ENCODE measurements at regions not wholly inside any gene's neighbourhood (a gene's known extent, or its start where the extent isn't known, plus 50 kb on each side); places are given as distances from the start of the nearest gene placed in this dataset.

GRCh38 chr18:42568773-42569172 is 546.7 kb downstream of the RIT2 start:
- Histone ChIP-seq H3K4me3 (ENCODE audit: low read depth, low read length) (no peak overlapping the region), H3K27ac (ENCODE audit: low read depth) (no peak overlapping the region), H3K36me3 (ENCODE audit: insufficient read depth) (no peaks in the 10 kb centered on the region), H3K4me1 (ENCODE audit: insufficient read depth) (no peaks in the 10 kb centered on the region)
- 96% methylated on average over 2 of the region's 2 CpGs for WGBS
- DNase-seq (ENCODE audit: extremely low spot score): no peak

- Histone ChIP-seq H3K36me3 (ENCODE audit: insufficient read depth) (no peaks in the 10 kb centered on the region), H3K4me1 (ENCODE audit: insufficient read depth) (no peaks in the 10 kb centered on the region), H3K27ac (ENCODE audit: low read depth) (no peak overlapping the region), H3K4me3 (ENCODE audit: low read depth, low read length) (no peak overlapping the region)
- 65% methylated on average over 4 of the region's 4 CpGs for WGBS
- DNase-seq (ENCODE audit: extremely low spot score): no peak
These were observed 540.6 kb downstream of the RIT2 start for GRCh38 chr18:42574871-42575270.

DNA sequence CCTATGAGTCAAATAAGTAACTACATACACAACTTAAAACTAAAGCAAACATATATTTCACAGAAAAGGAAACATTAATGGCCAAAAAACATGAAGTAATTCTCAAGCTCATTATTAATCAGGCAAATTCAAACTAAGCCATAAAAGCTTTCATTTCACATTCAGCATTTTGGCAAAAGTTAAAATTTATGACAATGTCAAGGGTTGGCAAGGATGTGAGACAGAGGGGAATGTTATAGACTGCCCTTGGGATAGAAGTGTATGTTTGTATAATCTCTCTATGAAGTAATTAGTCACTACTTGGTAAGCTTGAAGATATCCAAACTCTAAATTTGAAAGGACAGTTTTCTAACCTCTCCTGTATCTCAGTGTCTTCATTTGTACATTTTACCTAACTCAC is 539.4 kb downstream of the RIT2 start:
- no peak overlapping the region for H3K4me3 ChIP-seq (ENCODE audit: low read depth, low read length)
- no peaks in the 10 kb centered on the region for H3K36me3 ChIP-seq (ENCODE audit: insufficient read depth)
- H3K4me1 ChIP-seq (ENCODE audit: insufficient read depth): no peaks in the 10 kb centered on the region
- no peak for DNase-seq (ENCODE audit: extremely low spot score)
- no peak overlapping the region for H3K27ac ChIP-seq (ENCODE audit: low read depth)

GRCh38 chr18:42578792-42579191 is 536.7 kb downstream of the RIT2 start:
- Histone ChIP-seq H3K4me1 (ENCODE audit: insufficient read depth) (no peaks in the 10 kb centered on the region), H3K4me3 (ENCODE audit: low read depth, low read length) (no peak overlapping the region), H3K36me3 (ENCODE audit: insufficient read depth) (no peaks in the 10 kb centered on the region), H3K27ac (ENCODE audit: low read depth) (no peak overlapping the region)
- no peak for DNase-seq (ENCODE audit: extremely low spot score)

- Histone ChIP-seq H3K36me3 (ENCODE audit: insufficient read depth) (no peaks in the 10 kb centered on the region), H3K27ac (ENCODE audit: low read depth) (no peak overlapping the region), H3K4me3 (ENCODE audit: low read depth, low read length) (no peak overlapping the region), H3K4me1 (ENCODE audit: insufficient read depth) (no peaks in the 10 kb centered on the region)
- 86% methylated on average over 1 of the region's 1 CpG for WGBS
- no peak for DNase-seq (ENCODE audit: extremely low spot score)
These were observed 533.2 kb downstream of the RIT2 start for GRCh38 chr18:42582266-42582665.

DNA sequence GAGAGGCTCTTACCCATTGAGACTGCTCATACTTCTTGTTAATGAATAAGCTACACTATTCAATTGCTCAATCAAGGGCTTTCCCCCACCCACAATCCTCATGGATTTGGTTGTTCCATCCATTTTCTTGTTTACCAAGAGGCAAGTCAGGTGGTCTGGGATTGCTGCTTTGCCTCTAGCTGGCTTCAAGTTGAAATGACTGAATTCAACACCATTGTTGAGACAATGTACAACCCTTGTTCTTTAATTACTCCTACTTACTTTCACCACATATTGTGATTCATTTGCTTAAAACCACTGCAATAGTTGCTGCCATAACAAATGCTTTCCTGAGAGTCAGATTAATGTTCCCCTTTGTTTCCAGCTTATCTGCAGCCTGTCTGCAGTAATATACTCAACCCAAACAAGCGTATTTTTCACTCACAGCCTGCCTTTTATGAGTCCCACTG is 532.2 kb downstream of the RIT2 start:
- 31% methylated on average over 1 of the region's 1 CpG for WGBS
- DNase-seq (ENCODE audit: extremely low spot score): no peak
- no peaks in the 10 kb centered on the region for H3K36me3 ChIP-seq (ENCODE audit: insufficient read depth)
- H3K4me1 ChIP-seq (ENCODE audit: insufficient read depth): no peaks in the 10 kb centered on the region
- H3K27ac ChIP-seq (ENCODE audit: low read depth): no peak overlapping the region
- no peak overlapping the region for H3K4me3 ChIP-seq (ENCODE audit: low read depth, low read length)

- H3K4me1 ChIP-seq (ENCODE audit: insufficient read depth): no peaks in the 10 kb centered on the region
- no peak for DNase-seq (ENCODE audit: extremely low spot score)
- H3K4me3 ChIP-seq (ENCODE audit: low read depth, low read length): no peak overlapping the region
- 58% methylated on average over 2 of the region's 2 CpGs for WGBS
- H3K27ac ChIP-seq (ENCODE audit: low read depth): no peak overlapping the region
- no peaks in the 10 kb centered on the region for H3K36me3 ChIP-seq (ENCODE audit: insufficient read depth)
These were observed 528.9 kb downstream of the RIT2 start for GRCh38 chr18:42586601-42587000.

- no peaks in the 10 kb centered on the region for H3K36me3 ChIP-seq (ENCODE audit: insufficient read depth)
- no peak overlapping the region for H3K27ac ChIP-seq (ENCODE audit: low read depth)
- no peak overlapping the region for H3K4me3 ChIP-seq (ENCODE audit: low read depth, low read length)
- DNase-seq (ENCODE audit: extremely low spot score): no peak
- 41% methylated on average over 3 of the region's 3 CpGs for WGBS
- no peaks in the 10 kb centered on the region for H3K4me1 ChIP-seq (ENCODE audit: insufficient read depth)
These were observed 526.7 kb downstream of the RIT2 start for GRCh38 chr18:42588786-42589185.

DNA sequence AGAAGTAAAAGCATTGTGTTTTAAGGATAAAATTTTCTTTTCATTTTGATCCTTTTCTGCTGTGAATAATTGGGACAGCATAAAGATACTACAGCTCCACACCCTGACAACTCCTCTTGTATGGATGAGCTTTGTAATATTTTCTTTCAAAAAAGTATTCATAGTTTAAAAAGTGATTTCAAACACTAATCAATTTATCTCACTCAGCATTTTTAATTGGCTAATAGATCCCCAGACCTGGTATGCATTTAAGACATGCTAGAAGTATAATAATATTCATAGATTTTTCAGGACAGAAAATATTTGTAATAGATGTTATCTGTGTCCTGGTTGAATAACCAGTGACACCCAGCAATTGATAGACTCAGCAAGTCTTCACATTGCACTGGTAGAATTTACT is 510.7 kb downstream of the RIT2 start:
- H3K4me3 ChIP-seq (ENCODE audit: low read depth, low read length): no peak overlapping the region
- no peak for DNase-seq (ENCODE audit: extremely low spot score)
- H3K4me1 ChIP-seq (ENCODE audit: insufficient read depth): no peaks in the 10 kb centered on the region

DNA sequence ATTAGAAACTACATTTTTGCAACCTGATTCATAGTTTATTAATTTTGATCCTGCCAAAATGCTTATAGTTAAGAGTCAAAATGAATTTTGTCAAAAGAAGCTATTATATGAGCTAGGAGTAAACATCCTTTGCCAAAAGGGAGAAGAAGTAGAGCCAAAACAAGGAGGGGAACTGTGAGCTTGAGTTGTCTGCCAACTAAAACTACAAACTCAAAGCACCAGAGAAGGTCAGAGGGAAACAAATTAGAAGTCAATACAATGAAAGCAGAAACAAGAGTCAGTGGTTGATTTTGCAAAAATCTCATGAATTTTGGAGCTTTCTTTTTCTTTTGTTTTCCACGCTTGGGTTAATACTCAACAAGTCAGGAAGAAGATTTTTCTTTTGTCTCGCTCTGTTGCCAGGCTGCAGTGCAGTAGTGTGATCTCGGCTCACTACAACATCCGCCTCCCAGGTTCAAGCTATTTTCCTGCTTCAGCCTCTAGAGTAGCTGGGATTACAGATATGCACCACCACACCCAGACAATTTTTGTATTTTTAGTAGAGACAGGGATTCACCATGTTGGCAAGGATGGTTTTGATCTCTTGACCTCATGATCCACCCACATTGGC is 508.5 kb downstream of the RIT2 start:
- Histone ChIP-seq H3K4me1 (ENCODE audit: insufficient read depth) (no peaks in the 10 kb centered on the region), H3K4me3 (ENCODE audit: low read depth, low read length) (no peak overlapping the region), H3K36me3 (ENCODE audit: insufficient read depth) (no peaks in the 10 kb centered on the region), H3K27ac (ENCODE audit: low read depth) (no peak overlapping the region)
- no peak for DNase-seq (ENCODE audit: extremely low spot score)
- 93% methylated on average over 4 of the region's 4 CpGs for WGBS

More for the DNA sequence above, 510.7 kb downstream of the RIT2 start:
- H3K36me3 ChIP-seq (ENCODE audit: insufficient read depth): no peaks in the 10 kb centered on the region
- H3K27ac ChIP-seq (ENCODE audit: low read depth): no peak overlapping the region

DNA sequence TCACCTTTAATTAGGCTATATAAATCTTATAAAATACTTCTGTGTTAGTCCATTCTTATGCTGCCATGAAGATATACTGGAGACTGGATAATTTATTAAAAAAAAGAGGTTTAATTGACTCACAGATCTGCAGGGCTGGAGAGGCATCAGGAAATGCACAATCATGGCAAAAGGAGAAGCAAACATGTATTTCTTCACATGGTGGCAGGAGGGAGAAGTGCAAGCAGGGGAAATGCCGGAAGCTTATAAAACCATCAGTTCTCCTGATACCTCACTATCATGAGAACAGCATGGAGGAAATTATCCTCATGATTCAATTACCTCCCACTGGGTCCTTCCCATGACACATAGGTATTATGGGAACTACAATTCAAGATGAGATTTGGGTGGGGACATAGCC is 504.4 kb downstream of the RIT2 start:
- Histone ChIP-seq H3K27ac (ENCODE audit: low read depth) (no peak overlapping the region), H3K4me1 (ENCODE audit: insufficient read depth) (no peaks in the 10 kb centered on the region), H3K36me3 (ENCODE audit: insufficient read depth) (no peaks in the 10 kb centered on the region), H3K4me3 (ENCODE audit: low read depth, low read length) (no peak overlapping the region)
- DNase-seq (ENCODE audit: extremely low spot score): no peak
- 96% methylated on average over 1 of the region's 1 CpG for WGBS

DNA sequence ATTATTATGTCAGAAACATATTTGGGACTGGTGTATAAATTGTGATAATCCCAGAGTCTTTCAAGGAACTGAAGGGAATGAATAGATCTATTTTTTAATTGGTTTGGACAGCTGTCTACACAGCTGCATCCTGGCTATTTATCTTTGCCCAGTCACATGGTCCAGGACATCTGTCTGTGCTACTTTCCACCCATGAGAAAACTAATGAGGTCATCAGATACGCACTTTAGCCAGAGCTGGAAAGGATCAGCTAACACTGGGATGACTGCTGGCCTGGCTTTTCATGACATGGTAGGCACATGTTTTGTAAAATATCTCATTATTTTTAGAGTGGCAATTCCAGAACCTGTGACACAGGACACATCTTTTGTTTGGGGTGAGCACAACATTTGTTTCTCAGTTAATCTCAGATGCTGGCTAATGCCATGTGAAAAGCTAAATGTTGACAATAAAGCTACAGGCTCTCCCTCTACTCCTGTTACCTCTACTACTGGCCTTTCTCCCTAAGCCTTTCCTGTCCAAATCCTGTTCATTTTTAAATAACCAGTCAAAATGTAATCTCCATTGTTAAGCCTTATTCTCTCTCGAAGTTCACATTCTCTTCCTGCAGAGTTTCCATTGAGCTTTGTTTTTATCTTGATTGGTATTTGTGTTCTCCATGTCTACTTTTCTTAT is 500.7 kb downstream of the RIT2 start:
- Histone ChIP-seq H3K27ac (ENCODE audit: low read depth) (no peak overlapping the region), H3K4me1 (ENCODE audit: insufficient read depth) (no peaks in the 10 kb centered on the region), H3K36me3 (ENCODE audit: insufficient read depth) (no peaks in the 10 kb centered on the region), H3K4me3 (ENCODE audit: low read depth, low read length) (no peak overlapping the region)
- 33% methylated on average over 2 of the region's 2 CpGs for WGBS
- DNase-seq (ENCODE audit: extremely low spot score): no peak

DNA sequence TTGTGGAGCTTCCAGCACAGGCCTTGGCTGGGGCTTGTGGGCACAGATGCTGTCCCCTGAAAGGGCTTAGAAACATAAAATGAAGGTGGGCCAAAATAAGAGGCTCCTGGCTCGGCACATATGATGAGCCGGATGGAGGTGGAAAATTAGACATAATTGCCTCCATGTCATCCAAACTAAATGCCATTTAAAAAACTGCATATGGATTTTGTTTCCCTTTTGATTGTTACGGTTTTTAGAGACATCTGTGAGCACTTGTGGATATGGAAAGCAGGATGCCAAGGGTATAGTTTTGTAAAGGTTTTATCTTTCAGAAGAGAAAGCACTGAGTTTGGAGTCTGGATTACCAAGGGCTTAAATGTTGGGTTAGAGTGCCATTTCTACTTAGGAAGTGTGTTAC is 498.3 kb downstream of the RIT2 start:
- WGBS: 84% methylated on average over 3 of the region's 3 CpGs
- H3K4me3 ChIP-seq (ENCODE audit: low read depth, low read length): no peak overlapping the region

DNA sequence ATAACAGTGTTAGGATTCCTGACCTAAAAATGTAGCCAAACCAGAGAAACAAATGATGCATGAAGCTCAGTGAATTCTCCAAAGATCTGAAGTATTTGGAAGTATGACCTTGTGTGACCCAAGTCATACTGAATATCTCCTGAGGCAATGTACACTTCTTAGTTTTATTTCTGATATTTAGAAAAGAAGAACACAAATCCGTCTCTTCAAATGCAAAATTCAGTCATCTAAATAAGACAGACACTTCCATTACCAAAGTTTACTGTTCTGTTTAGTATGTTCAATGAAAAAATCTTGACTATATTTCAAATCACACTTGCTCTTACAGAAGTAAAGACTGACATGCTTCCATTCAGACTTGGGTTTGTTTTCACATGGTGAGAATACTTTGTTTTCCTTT is 495.7 kb downstream of the RIT2 start:
- Histone ChIP-seq H3K4me1 (ENCODE audit: insufficient read depth) (no peaks in the 10 kb centered on the region), H3K36me3 (ENCODE audit: insufficient read depth) (no peaks in the 10 kb centered on the region), H3K4me3 (ENCODE audit: low read depth, low read length) (no peak overlapping the region), H3K27ac (ENCODE audit: low read depth) (no peak overlapping the region)
- 48% methylated on average over 1 of the region's 1 CpG for WGBS
- no peak for DNase-seq (ENCODE audit: extremely low spot score)

More for the DNA sequence above, 498.3 kb downstream of the RIT2 start:
- H3K27ac ChIP-seq (ENCODE audit: low read depth): no peak overlapping the region
- no peak for DNase-seq (ENCODE audit: extremely low spot score)
- no peaks in the 10 kb centered on the region for H3K4me1 ChIP-seq (ENCODE audit: insufficient read depth)
- H3K36me3 ChIP-seq (ENCODE audit: insufficient read depth): no peaks in the 10 kb centered on the region

- no peak for DNase-seq (ENCODE audit: extremely low spot score)
- H3K27ac ChIP-seq (ENCODE audit: low read depth): no peak overlapping the region
- no peaks in the 10 kb centered on the region for H3K4me1 ChIP-seq (ENCODE audit: insufficient read depth)
- H3K4me3 ChIP-seq (ENCODE audit: low read depth, low read length): no peak overlapping the region
- no peaks in the 10 kb centered on the region for H3K36me3 ChIP-seq (ENCODE audit: insufficient read depth)
- WGBS: 40% methylated on average over 2 of the region's 2 CpGs
These were observed 494.8 kb downstream of the RIT2 start for GRCh38 chr18:42620657-42621056.

All from urinary bladder (tissue), 3 donors.